Dermis blood vessel endothelial cell (primary cell): ENCODE measurements at regions not wholly inside any gene's neighbourhood (a gene's known extent, or its start where the extent isn't known, plus 50 kb on each side); places are given as distances from the start of the nearest gene placed in this dataset.
A peak's percentile ranks its signal among the peaks of the same experiment; 100 is the strongest.

Experiments used
- DNase-seq: peaks from one replicate; pipeline ENCODE4 v3.0.0; 2010

DNA sequence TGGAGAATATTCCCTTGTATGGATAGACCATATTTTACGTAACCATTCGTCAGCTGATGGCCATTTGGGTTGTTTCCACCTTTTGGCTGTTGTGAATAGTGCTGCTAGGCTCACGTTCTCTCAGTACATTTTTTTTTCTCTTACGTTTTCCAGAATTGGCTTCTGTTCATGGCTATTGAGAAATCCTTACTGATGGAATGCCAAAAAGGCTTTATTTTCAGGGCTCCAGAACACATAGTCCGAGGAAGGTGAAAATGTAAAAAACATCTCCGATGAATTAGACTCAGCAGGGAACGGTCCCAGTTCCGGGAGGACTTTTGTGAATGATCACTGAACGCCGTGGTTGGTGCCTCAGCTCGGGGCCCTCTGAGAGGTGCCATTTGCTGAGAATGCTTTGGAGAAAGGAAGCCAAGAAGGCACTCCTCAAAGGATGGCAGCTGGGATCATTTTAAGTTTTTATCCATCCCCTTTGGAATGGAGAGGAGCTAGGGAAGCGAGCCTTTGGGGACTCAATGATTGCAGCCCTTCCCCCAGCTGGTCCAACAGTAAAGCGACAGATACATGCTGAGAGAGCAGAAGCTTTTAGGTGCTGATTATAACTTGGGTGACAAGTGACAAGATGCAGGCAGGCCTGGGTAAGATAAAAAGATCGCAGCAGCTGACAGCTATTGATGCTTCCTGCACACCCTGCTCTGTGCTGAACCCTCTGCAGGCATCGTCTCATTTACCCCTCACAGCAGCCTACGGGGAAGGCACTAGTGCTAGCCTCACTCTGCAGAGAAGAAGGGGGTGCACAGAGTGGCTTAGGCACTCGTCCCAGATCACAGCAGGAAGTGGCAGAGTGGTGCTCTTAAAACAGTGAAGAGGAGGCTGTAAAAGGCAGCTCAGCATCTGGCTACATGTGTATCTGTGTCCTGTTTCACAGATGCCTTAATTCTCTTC lies 133.4 kb upstream of the KCNG1 start:
- no peak for DNase-seq

DNA sequence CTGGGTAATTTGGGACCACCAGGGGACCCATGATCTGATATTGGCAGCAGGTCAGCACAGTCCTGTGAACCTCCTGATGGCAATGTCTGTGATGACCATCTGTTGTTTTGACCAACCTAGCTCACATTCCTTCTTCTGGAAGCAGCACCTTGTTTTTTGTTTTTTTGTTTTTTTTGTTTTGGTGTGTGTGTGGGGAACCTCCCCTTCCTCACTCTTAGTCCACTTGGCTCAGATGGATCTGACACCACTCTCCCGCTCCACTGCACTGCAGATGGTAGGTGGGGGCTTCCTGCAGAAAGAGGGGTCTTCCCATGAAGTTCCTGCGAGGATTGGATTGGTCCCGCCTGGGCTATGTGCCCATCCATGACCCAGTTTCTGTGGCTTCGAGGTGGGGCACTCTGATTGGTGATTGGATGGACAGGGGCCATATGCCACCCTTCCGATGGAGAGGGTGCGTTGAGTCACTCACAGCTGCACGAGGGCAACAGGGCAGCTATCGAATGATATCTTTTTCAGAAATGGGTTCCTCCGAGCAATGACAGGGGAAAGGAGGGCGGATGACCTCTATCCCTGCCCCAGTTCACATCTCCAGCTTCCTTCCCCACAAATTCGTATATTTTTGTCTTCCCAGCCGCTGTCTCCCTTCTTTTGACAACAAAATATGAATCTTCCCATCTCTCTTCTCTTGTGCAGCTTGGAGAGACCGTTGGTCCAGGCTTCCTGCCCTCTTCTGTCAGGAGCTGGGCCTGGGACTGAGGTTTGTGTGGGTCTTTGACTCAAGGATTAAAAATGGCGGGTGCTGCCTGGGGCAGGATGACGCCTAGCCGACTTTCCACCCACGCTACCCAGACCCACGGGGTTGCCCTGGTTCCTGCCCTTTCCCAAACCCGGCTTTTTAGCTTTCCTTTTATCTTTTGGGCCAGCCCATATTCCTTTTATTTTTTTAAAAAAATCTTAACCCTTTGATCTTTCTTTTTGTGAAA lies 132.1 kb upstream of the KCNG1 start:
- no peak for DNase-seq

DNA sequence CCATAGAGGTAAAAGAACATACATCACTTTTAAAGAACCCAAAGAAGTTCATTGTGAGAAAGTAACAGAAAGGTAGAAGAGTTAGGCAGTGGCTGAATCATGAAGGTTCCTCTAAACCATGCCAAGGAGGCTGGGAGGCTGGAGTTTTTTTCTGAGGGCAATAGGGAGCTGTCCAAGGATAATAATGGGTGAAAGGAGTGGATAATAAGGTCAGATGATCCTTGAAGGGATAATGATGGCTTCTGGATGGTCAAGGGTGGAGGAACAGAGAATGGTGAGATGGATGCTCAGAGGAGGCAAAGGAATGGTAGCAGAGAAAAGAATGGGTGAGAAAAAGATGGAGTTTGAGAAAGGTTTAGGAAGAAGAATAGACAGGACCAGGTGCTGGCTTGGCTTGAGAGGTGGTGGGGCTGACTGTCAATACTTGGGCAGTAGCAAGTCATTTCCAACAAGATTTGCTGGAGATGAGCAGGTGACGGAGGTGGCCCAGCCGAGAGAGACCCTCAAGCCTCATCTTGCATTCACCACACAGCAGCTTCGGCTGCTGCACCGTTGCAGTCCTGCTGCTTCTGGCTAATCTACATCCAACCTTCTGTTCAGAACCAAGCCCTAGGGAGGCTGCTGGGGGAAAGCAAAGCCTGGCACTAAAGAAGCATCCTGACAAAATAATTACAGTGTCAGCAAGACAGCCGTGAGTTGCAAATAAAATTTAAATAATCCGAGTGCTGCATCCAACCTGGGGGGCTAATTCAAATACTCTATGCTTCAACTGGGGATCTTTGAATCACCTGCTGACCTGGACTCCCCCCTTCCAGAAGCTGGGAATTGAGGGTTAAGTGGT lies 131.2 kb upstream of the KCNG1 start:
- no peak for DNase-seq

DNA sequence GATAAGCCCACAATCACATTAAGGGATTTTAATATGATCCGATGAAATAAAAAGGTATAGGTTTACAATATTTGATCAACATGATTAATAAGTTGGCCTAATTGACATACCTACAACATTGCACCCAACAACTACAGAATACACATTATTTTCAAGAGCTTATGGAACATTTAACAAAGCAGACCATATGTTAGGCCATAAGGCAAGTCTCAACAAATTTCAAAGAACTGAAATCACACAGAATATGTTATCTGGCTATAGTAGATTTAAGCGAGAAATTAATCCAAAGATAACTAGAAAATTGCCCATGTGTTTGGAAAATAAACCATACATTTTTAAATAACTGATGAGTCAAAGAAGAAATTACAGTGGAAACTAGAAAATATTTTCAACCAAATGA lies 126.0 kb upstream of the KCNG1 start:
- no peak for DNase-seq

DNA sequence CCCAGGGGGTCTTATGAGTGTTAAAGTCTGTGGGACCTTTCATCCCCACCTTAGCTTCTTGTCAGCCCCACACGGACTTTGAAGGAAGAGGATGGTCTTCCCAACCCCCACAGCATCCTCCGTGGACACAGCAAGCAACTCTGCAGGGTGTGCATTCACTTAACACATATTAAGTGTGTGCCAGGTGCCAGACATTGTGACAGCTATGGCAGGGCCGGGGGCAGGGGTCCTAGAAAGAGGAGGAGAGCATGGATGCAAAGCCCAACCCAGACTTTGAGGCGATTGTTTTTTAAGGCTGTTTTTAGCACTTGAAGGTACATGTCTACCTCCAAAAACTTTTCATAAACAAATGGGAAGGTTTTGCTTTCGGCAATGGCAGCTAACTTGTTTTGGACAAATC lies 121.6 kb upstream of the KCNG1 start:
- no peak for DNase-seq

DNA sequence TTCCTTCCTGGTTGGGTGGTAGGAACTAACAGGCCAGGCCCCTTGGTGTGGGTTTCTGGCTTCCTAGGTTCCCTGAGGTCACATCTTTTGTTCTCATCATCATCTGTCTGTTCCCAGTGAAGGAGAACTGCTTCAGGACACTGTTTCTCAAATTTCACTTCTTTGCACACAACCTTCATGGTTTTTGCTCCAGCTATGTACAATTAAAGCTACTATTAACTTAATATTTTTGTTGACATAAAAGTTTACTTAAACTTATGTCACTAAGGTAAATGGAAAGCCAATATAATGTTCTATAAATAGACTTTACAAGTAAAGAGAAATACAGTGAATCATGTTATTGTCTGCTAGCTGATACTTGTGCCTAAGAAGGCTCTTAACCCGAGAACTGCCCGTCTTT lies 120.7 kb upstream of the KCNG1 start:
- no peak for DNase-seq

DNA sequence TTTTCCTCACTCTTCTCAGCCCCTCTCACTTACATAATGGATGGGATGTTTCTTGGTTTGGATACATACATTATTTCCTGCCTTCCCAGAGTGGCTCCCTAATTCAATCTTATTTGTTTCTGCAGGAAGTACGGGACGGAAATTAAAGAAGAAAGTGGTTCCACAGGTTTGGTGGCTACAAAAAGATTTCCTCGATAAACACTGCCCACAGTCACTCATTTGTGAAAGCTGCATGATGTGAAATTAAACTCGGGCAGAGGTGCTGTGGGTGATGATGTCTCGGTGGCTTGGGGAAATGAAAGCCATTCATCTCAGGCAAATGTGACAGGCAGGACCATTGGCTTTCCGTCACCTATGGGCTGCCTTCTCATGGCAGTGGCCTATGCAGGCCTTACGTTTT lies 119.5 kb upstream of the KCNG1 start:
- DNase-seq, result no peak

DNA sequence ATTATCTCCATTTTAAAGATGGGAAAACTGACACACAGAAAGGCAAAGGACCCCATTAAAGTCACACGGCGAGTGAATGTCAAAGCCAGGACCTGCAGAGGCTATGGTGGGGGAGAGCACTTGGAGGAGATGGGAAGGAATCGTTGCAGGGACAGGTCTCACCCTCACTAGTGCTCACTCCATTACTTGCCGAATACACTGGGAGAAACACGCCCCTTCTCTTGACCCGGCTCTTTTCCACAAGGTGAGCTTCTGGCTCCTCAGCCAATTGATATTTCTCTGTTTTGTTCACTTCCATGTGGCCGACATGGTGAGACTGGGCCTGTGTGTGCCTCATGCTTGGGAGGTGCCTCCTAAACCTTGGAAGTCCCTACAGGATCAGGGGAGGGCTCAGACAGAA lies 117.8 kb upstream of the KCNG1 start:
- DNase-seq, result no peak

DNA sequence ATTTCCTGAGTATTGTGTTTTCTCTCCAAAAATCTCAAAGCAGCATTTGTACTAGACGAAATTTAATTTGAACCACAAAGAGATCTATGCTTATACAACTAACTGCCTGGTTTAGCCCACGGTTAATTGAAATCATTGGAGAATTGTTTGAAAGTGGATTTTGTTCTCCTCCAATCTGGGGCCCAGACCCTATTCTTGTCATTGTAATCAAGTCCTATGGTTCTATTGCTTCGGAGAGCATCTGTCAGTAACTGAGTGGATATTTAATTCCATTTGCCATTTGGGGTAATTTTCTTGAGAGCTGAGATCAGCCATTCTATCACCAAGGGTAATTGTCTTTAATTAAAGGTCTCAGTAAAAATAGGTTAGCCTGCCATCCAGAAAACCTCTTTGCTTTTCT lies 117.0 kb upstream of the KCNG1 start:
- no peak for DNase-seq

DNA sequence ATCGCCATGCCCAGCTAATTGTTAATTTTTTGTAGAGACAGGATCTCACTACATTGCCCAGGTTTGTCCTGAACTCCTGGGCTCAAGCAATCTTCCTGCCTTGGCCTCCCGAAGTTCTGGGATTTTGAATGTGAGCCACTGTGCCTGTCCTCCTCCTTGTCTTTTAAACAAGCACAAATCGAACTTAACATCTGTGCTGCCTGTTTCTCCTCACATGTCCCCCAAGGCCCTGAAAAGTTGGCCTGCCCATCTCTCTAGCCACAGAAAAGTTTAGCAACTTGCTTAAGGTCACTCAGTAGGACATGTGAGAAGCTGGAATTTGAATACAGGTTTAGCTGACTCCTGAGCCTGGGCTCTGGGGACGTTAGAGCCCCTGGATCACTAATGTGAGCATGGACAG lies 115.7 kb upstream of the KCNG1 start:
- no peak for DNase-seq

DNA sequence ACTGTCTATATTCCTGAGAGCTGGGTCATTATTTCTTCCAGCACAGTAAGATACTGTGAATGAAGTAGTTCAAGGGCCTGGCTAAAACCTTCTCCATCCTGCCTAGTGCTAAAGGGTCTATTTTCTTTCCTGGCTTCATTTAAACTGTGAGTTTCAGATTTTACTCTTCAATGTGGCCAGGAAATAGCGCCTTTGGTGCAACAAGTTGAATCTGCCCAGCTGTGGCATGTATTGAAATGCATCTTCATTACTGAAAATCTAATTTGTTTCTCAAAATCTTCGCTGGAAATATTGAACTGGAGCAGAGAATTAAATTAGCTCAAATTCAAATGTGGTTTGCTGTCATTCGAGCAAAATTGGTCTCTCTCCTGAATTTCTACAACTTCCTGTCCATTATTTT lies 114.6 kb upstream of the KCNG1 start:
- no peak for DNase-seq

DNA sequence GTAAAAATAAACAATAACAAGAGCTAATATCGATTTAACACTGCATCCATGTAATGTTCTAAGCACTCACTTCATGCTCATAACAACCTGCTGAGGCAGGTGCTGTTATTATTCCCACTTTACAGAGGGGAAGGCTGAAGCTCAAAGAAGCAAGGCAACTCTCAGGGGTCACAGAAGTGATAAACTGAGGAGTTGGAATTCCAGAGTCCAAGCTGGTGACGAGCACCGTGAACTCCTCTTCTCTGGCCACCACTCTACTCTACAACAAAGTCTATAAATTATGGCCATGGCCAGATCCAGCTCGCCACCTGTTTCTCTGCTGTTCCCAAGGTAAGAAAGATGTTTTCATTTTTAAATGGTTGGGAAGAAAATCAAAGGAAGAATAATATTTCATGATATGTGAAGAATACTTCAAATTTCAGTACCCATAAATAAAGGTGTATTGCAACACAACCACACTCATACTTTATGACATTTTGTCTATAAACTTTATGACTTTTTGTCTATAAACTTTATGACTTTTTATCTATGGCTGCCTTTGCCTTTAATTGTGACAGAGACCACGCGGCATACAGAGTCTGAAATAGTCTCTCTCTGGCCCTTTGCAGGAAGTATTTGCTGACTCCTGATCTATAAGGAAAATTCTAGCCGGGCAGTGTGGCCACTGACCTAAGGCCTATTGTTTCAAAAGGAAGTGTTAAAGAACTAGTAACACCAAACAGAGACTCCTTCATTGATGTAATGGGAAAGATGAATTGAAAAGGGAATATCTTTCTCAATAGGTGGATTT lies 113.2 kb upstream of the KCNG1 start:
- peak; percentile 74 for DNase-seq

DNA sequence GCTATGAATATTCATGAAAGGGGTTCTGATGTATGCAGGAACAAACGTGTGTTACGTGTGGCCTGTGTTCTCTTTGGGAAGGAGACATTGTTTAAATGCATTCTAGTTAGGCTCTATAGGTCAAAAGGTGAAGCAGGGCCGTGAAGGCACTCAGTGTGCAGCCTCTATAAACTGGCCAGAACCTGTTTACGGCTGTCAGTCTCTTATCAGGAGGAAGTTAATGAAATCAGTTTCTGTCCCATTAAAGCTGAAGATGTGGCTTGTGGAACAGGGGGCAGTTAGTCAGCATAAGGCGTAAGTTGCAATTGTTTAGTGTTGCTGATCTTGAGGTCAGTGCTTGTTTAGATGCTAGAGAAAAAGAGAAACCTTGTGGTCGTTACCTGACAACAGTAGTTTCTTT lies 111.5 kb upstream of the KCNG1 start:
- DNase-seq, result no peak

DNA sequence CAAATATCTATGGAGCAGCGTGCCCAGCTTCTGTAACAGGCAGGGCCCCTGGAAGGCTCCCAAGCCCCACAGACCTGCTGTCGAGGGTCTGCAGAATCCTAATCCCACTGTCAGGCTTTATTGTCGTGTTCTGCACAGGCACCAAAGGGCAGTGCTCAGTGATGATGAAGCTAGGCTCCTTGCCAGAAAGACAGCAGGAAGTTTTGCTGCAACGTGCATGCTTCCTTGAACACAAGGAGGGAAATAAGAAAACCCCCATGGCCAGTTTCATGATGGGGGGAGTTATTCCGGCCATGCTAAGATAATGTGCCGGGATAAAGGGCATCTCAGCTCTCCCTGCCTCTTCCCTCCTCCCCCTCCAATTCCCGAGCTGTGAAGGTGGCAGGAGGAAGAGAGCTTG lies 109.4 kb upstream of the KCNG1 start:
- peak; percentile 4 for DNase-seq

DNA sequence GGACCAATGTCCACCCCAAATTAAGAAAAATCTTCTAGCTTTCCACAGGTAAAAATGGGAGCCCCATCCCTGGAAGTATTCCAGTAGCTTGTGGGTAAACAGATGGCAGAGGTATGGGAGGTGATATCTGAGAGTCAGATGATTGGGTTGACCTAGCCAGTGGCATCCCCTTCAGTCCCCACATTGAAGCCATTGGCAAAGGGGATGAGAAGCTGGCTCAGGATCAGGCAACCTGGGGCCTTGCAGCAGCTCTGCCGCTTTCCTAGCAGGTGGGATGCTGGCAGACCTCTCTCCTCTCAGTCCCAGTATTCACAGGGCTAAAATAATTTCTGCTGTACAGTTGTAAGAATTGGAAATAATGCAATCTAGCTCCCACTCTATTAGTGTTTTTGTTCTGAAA lies 108.9 kb upstream of the KCNG1 start:
- DNase-seq, result no peak

DNA sequence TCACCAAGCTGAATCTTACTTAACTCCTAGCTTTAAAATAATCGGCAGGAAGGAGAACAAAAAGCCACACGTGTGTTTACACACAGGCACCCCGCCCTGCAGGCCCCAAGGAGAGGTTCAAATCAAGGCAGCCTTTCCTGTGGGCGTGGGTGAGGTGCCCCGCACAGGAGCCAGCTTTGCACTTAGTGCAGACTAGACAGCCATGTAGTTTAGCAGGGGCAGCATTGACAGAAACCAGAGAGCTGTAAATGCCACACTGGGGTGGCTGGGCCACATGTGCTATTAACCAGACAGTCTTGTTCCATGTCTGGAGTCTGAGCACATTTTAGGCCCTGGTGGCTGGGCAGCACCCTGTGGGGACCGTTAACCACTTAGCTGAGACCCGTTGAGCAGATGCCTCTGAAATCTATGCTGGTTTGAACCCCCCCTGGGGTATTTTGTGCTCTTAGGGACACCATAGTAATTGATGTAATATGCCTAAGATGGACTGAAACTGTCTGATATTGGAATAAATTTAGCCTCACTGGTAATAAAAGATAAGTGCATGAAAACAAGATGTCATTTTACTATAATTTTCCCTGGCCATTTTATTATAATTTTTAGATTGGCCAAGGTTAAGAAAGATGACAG lies 106.4 kb upstream of the KCNG1 start:
- no peak for DNase-seq

DNA sequence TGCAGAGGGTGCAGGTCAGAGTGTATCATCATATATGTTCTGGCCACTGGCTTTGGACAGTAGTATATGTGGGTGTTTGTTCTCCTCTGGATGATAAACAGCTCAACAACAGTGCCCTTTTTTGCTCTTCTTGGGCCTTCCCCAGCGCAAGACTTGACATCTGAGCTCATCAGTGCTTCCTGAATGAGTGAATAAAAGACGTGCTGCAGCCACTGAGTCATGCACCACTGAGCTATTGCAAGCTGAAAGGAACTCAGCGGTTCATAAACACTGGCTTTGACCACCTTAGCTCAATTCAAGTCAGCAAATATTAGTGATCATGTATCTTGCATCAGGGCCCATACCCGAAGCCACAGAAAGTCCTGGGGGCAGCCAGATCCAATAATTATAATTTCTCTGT lies 105.3 kb upstream of the KCNG1 start:
- DNase-seq, result peak; percentile 28

DNA sequence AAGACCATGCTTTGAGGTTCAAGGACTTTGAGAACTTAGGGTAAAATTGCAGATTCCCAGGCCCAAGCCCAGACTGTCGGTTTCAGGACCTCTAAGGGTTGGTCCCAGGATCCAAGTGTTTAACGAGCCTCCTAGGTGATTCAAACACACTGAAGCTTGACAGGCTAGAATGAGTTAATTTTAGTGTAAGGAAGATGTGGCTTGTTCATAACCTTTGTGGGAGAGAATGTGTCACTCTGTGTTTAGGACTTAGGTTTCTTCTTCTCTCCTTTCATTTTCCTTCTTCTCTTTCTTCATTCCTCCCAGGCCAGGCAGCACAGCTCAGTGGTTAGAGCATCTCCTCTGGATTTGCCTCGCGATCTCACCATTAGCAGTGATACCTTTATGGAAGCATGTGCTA lies 104.8 kb upstream of the KCNG1 start:
- DNase-seq, result no peak

DNA sequence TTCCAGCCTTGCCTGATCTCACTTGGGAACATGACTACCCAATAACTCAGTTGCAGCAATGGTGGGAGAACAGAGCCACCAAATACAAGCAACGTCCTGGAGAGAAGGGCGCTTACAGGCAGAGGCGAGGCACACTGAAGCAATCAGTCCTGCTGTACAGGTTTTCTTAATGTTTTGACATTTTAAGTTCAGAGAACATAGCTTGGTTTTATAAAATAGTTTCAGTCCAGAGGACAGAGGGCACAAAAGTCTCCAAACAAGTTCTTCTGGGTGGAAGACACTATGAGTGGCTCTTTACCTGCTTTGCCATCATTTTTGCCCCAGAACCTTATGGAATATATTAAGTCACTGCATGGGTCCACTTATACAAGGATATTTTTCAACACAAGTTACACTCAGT lies 103.4 kb upstream of the KCNG1 start:
- no peak for DNase-seq

DNA sequence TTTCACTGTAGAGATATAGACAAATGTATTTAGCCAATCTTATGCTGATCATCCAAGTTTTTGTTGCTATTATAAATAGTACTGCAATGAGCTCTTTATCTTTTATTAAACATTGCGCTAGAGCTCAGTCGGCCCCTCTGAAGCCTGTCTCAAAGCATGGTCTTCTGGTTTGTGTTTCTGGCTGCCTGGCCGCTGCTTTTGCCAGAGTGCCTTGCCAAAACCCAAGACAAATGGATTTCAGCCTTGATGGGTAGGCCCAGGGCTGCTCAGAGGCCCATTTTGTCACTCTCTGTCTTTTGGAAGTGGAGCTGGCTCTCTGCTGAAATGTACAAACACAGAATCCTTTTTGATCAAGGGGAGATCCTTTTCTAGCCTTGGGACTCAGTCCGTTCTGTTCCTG lies 102.9 kb upstream of the KCNG1 start:
- no peak for DNase-seq

DNA sequence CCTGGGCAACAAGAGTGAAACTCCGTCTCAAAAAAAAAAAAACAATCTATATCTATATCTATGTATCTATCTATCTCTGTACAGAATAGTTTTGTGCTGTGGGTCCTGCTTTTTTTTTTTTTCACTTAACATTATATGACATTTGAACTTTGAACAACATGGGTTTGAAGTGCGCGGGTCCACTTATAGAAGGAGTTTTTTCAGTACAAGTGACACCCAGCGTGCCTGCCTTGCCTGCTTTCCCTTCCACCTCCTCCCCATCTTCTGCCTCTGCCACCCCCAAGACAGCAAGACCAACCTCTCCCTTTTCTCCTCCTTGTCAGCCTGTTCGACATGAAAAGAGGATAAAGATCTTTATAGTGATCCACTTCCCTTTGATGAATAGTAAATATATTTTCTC lies 102.2 kb upstream of the KCNG1 start:
- DNase-seq, result no peak
